ENCODE measurements at regions not wholly inside any gene's neighbourhood (a gene's known extent, or its start where the extent isn't known, plus 50 kb on each side); places are given as distances from the start of the nearest gene placed in this dataset.

DNA sequence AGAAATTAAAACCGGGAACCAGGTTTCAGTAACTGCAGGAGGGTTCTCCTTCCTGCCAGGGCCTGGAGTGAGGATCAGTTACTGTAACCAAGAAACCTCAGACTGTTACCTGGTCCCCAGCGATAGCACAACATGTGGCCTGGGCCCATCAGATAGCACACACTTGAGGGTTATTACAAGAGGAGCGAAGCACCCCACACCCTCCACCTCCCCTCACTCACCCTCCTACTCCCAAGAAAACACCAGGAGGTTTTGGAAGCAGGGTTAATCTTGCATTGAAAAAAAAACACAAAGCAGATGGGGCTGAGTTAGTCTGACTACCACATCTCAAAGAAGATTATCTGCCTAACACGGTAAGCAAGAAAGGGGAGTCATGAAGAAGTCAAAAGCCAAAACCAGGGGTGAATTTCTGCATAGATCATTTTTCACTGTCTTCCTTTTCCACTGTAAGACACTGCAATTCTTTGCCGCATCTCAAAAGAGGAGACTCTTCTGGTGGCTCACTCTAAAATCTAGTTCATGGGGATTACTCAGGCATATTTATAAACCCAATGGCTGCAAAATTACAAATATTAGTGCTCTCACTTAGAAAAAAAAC lies 75.9 kb upstream of the DOCK9 start:
- H3K9me3 ChIP-seq (ENCODE audit: control insufficient read depth, low read length), result no peaks in the 10 kb centered on the region
- H3K4me3 ChIP-seq (ENCODE audit: insufficient read depth, low read depth, low read length), result no peak overlapping the region
- H3K4me1 ChIP-seq (ENCODE audit: control insufficient read depth, insufficient read depth, low read length), result peaks cover 3% of the 10 kb centered on the region
- H3K27ac ChIP-seq (ENCODE audit: insufficient read depth, low read depth, low read length, poor library complexity, severe bottlenecking), result no peak overlapping the region
- H3K27me3 ChIP-seq (ENCODE audit: control insufficient read depth, insufficient read depth, low read length, poor library complexity, severe bottlenecking), result no peaks in the 10 kb centered on the region
- 68 to 78% methylated on average over 5 of the region's 5 CpGs for WGBS, 2 experiments
- H3K36me3 ChIP-seq (ENCODE audit: control insufficient read depth, insufficient read depth, low read length), result no peaks in the 10 kb centered on the region

DNA sequence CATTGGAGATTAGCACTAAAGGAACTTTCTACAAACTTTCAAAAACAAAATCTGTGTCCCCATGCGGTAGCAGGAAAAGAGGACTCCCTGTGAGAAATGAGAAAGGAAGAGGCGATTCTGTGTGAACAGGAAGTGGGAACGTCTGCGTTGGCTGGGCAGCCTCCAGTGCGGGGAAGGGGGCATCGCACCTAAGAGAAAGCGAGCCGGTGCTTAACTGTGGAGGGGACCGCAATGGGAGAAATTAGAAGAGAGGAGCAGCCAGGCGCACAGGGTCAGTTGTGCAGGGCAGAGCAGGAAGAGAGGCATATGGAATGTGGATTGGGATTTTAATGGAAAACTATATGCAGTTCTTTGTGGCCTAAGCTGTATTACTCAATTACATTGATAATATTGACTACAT lies 77.4 kb upstream of the DOCK9 start:
- 87 to 88% methylated on average over 10 of the region's 10 CpGs for WGBS, 2 experiments
- H3K4me1 ChIP-seq (ENCODE audit: control insufficient read depth, insufficient read depth, low read length), result peaks cover 3% of the 10 kb centered on the region
- no peak overlapping the region for H3K4me3 ChIP-seq (ENCODE audit: insufficient read depth, low read depth, low read length)

DNA sequence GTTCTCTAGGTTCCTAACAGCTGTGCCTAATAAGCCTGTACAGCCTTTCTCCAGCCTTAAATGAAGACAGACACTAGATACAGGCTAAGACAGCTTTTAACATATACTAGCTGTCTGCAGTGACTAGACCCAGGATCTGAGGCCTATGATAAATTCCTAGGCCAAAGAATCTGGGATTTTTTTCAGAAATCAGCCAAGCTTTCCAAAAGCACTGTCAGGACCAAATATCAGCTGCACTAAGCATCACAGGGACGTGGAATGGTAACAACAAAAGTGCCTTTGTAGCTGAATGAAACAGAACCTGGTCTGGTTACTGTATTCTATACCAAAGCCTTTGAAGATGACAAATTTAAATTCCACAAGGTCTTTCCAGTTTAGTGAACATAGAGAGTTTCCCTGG lies 77.9 kb upstream of the DOCK9 start:
- H3K36me3 ChIP-seq (ENCODE audit: control insufficient read depth, insufficient read depth, low read length), result no peaks in the 10 kb centered on the region
- no peaks in the 10 kb centered on the region for H3K9me3 ChIP-seq (ENCODE audit: control insufficient read depth, low read length)
- no peak overlapping the region for H3K4me3 ChIP-seq (ENCODE audit: insufficient read depth, low read depth, low read length)
- H3K4me1 ChIP-seq (ENCODE audit: control insufficient read depth, insufficient read depth, low read length), result peaks cover 3% of the 10 kb centered on the region
- 82 to 93% methylated on average over 1 of the region's 1 CpG for WGBS, 2 experiments
- H3K27me3 ChIP-seq (ENCODE audit: control insufficient read depth, insufficient read depth, low read length, poor library complexity, severe bottlenecking), result no peaks in the 10 kb centered on the region
- no peak overlapping the region for H3K27ac ChIP-seq (ENCODE audit: insufficient read depth, low read depth, low read length, poor library complexity, severe bottlenecking)

More for the DNA sequence above, 77.4 kb upstream of the DOCK9 start:
- Histone ChIP-seq H3K27me3 (ENCODE audit: control insufficient read depth, insufficient read depth, low read length, poor library complexity, severe bottlenecking) (no peaks in the 10 kb centered on the region), H3K27ac (ENCODE audit: insufficient read depth, low read depth, low read length, poor library complexity, severe bottlenecking) (no peak overlapping the region), H3K36me3 (ENCODE audit: control insufficient read depth, insufficient read depth, low read length) (no peaks in the 10 kb centered on the region), H3K9me3 (ENCODE audit: control insufficient read depth, low read length) (no peaks in the 10 kb centered on the region)

DNA sequence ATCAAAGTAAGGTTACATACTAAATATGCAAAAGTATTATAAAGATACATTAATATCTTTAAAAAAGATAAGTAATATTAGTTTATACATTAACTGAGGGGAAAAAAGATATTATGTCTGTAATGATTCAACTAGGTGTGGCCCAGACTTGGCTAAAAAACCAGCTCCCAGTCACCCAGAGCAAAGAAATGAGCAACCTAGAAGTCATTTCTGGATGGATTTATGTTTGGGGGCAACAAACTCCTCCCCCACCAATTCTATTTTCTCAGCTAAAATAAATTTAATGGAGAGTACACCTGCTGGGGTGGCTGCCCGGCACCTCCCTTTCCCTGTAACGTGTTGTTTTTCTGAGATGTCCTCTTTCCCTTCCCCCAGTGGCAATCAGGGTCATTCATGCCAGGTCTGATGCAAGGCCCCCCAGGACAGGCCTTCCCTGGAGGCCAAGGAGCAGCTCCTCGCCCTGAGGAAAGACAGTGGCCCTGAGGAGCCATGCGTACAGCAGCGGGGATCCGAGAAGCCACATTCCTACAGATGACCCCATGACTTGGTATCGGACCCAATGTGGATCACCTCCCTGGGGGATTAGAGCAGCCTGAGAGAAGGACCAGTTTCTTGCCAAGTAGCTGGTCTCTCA lies 78.6 kb upstream of the DOCK9 start:
- Histone ChIP-seq H3K36me3 (ENCODE audit: control insufficient read depth, insufficient read depth, low read length) (no peaks in the 10 kb centered on the region), H3K27ac (ENCODE audit: insufficient read depth, low read depth, low read length, poor library complexity, severe bottlenecking) (no peak overlapping the region), H3K27me3 (ENCODE audit: control insufficient read depth, insufficient read depth, low read length, poor library complexity, severe bottlenecking) (no peaks in the 10 kb centered on the region), H3K9me3 (ENCODE audit: control insufficient read depth, low read length) (no peaks in the 10 kb centered on the region), H3K4me3 (ENCODE audit: insufficient read depth, low read depth, low read length) (no peak overlapping the region), H3K4me1 (ENCODE audit: control insufficient read depth, insufficient read depth, low read length) (peaks cover 3% of the 10 kb centered on the region)
- 91 to 92% methylated on average over 7 of the region's 7 CpGs for WGBS, 2 experiments

DNA sequence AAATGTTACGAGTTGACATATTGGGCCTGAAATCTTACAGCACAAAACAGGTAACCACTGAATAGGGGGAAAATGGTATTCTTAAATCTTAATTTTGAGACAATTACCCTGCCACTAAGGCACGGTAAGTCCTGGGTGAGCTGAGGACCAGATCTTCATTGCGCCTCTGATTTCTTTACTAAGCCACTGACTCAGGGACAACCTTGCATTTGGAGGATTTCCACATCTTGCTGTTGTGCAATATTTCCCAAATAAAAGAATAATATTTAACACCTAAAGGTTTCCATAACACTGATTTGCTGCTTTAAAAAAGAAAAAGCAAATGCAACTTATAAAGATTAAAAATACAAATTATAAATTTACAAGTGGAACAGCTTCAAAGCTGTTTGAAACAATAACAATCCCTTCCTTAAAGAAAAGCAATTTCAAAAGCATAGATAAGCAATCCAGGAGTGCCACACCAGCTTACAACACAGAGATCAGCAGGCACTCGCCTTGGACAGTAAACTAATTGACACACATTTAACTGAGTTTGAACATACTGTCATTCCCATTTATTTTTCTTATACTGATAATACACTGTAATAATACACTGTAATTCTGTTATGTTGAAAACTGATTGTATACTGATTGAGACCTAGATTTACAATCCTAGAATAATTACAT lies 79.6 kb upstream of the DOCK9 start:
- H3K4me1 ChIP-seq (ENCODE audit: control insufficient read depth, insufficient read depth, low read length), result peaks cover 3% of the 10 kb centered on the region
- H3K27me3 ChIP-seq (ENCODE audit: control insufficient read depth, insufficient read depth, low read length, poor library complexity, severe bottlenecking), result no peaks in the 10 kb centered on the region
- H3K36me3 ChIP-seq (ENCODE audit: control insufficient read depth, insufficient read depth, low read length), result no peaks in the 10 kb centered on the region
- H3K27ac ChIP-seq (ENCODE audit: insufficient read depth, low read depth, low read length, poor library complexity, severe bottlenecking), result no peak overlapping the region
- WGBS, 2 experiments, result 92 to 95% methylated on average over 4 of the region's 4 CpGs
- no peaks in the 10 kb centered on the region for H3K9me3 ChIP-seq (ENCODE audit: control insufficient read depth, low read length)
- no peak overlapping the region for H3K4me3 ChIP-seq (ENCODE audit: insufficient read depth, low read depth, low read length)

DNA sequence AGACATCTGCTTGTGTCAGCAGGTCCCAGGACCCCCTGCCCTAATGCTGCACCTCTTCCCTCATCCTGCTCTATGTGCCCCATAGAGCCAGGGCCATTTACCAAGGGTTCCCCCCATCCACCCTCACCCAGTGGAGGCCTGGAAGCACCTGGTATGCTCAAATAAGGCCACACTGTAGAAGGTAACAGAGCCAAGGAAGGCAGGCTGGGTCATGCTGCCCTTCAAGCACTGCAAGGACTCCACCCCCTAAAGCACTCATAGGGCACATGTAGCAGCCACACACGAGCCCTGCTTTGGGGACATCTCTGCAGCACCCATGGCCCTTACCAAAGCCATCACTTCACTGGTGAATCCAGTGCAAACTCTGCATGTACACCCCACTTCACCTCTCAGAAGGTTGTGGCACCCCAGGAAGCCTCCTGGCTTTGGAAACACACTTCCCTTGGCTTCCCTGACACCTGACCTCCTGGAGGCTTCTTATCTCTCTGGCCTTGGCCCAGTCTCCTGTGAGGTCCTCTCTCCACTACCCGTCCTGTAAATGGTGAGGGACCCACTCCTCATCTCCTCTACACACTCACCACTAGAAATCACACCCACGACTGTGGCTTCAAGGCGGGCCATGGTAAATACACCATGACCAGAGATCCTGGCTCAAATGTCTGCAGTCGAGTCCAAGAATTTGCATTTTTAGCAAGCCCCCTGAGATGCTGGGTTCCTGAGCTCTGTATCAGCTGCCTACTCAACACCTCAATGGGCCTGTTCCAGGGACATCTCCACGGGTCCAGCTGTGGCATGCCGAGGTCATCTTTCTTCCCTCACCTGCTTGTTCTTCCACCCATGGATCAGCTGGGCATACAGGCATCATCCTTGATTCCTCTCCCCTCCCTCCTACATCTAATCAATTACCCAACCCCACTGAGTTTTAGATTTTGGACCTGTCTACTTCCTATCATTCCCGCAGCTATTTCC lies 80.9 kb upstream of the DOCK9 start:
- Histone ChIP-seq H3K27me3 (ENCODE audit: control insufficient read depth, insufficient read depth, low read length, poor library complexity, severe bottlenecking) (no peaks in the 10 kb centered on the region), H3K4me1 (ENCODE audit: control insufficient read depth, insufficient read depth, low read length) (peaks cover 3% of the 10 kb centered on the region), H3K9me3 (ENCODE audit: control insufficient read depth, low read length) (no peaks in the 10 kb centered on the region), H3K4me3 (ENCODE audit: insufficient read depth, low read depth, low read length) (no peak overlapping the region), H3K36me3 (ENCODE audit: control insufficient read depth, insufficient read depth, low read length) (no peaks in the 10 kb centered on the region), H3K27ac (ENCODE audit: insufficient read depth, low read depth, low read length, poor library complexity, severe bottlenecking) (no peak overlapping the region)
- 89 to 92% methylated on average over 8 of the region's 8 CpGs for WGBS, 2 experiments

DNA sequence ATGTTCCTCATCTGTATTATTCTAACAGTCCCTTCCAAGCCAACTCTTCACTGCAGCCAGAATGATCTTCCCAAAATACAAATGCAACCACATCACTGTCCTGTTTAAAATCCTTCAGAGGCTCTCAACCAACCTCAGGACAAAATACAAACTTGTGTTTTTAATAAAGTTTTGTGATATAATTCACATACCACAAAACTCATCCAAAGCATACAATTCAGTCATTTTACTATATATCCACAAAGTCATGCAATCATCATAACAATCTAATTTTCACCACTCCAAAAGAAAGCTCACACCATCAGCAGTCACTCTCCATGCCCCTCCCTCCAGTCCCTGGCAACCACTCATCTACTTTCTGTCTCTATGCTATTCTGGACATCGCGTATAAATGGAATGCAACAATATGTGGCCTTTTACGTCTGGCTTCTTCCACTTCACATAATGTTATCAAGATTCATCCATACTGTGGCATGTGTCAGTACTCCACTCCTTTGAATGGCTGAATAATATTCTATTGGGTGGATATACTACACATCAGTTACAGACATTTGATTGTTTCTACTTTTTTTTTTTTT lies 81.7 kb upstream of the DOCK9 start:
- WGBS, 2 experiments, result 93 to 94% methylated on average over 3 of the region's 3 CpGs
- no peaks in the 10 kb centered on the region for H3K9me3 ChIP-seq (ENCODE audit: control insufficient read depth, low read length)
- no peak overlapping the region for H3K27ac ChIP-seq (ENCODE audit: insufficient read depth, low read depth, low read length, poor library complexity, severe bottlenecking)
- no peak overlapping the region for H3K4me3 ChIP-seq (ENCODE audit: insufficient read depth, low read depth, low read length)
- peaks cover 3% of the 10 kb centered on the region for H3K4me1 ChIP-seq (ENCODE audit: control insufficient read depth, insufficient read depth, low read length)
- H3K27me3 ChIP-seq (ENCODE audit: control insufficient read depth, insufficient read depth, low read length, poor library complexity, severe bottlenecking), result no peaks in the 10 kb centered on the region
- no peaks in the 10 kb centered on the region for H3K36me3 ChIP-seq (ENCODE audit: control insufficient read depth, insufficient read depth, low read length)

DNA sequence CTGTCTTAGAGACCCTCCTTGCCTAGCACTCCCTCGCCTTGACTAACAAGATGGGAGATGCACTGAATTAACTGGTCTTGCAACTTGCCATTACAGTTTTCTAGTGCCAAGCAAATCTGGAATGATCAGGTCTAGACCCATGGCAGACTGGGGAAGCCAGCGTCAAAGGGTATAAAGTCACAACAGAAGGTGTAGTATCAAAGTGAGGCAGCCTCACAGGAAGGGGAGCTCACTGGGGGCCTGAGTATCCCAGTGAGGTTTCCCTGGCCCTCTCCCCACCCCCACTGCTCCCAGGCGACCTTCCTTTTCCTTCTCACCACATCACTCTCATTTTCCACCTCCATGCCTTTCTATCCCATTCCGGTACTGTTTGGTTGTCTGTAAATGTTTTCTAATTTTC lies 83.5 kb upstream of the DOCK9 start:
- H3K4me3 ChIP-seq (ENCODE audit: insufficient read depth, low read depth, low read length), result no peak overlapping the region
- 65 to 76% methylated on average over 3 of the region's 4 CpGs for WGBS, 2 experiments

DNA sequence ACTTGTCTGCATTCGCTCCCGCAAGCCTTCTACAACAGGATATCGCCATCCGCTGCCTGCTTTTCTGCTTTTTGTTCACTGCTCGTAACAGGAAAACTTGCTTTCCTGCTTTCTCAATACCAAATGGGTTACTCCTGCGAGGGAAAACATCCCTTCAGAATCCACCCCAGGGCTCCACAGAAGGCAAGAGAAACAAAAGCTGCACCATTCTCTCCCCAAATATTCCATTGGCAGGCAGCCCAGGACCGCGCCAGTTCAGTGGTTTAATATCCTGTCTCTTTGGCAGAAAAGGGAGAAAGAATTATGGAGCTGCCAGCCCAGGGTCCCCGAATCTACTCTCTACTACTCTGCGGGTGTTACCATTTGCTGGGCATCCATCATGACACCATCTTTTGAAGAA lies 84.7 kb upstream of the DOCK9 start:
- WGBS, 2 experiments, result 91 to 94% methylated on average over 10 of the region's 10 CpGs
- Histone ChIP-seq H3K27ac (ENCODE audit: insufficient read depth, low read depth, low read length, poor library complexity, severe bottlenecking) (no peak overlapping the region), H3K4me3 (ENCODE audit: insufficient read depth, low read depth, low read length) (no peak overlapping the region), H3K4me1 (ENCODE audit: control insufficient read depth, insufficient read depth, low read length) (no peaks in the 10 kb centered on the region), H3K9me3 (ENCODE audit: control insufficient read depth, low read length) (no peaks in the 10 kb centered on the region), H3K36me3 (ENCODE audit: control insufficient read depth, insufficient read depth, low read length) (no peaks in the 10 kb centered on the region), H3K27me3 (ENCODE audit: control insufficient read depth, insufficient read depth, low read length, poor library complexity, severe bottlenecking) (no peaks in the 10 kb centered on the region)

More for the DNA sequence above, 83.5 kb upstream of the DOCK9 start:
- no peaks in the 10 kb centered on the region for H3K36me3 ChIP-seq (ENCODE audit: control insufficient read depth, insufficient read depth, low read length)
- no peak overlapping the region for H3K27ac ChIP-seq (ENCODE audit: insufficient read depth, low read depth, low read length, poor library complexity, severe bottlenecking)
- no peaks in the 10 kb centered on the region for H3K9me3 ChIP-seq (ENCODE audit: control insufficient read depth, low read length)
- H3K4me1 ChIP-seq (ENCODE audit: control insufficient read depth, insufficient read depth, low read length), result peaks cover 3% of the 10 kb centered on the region
- no peaks in the 10 kb centered on the region for H3K27me3 ChIP-seq (ENCODE audit: control insufficient read depth, insufficient read depth, low read length, poor library complexity, severe bottlenecking)
